ENCODE measurements at regions not wholly inside any gene's neighbourhood (a gene's known extent, or its start where the extent isn't known, plus 50 kb on each side); places are given as distances from the start of the nearest gene placed in this dataset.
"Not testable (repeated sequence)": the region's sequence is repeated elsewhere in the genome, so short reads cannot be mapped to it uniquely, and the experiment has no call there.

- POLR2A ChIA-PET; H4K20me1 ChIP-seq (ENCODE audit: insufficient read depth); CTCF ChIA-PET; H3K9ac ChIP-seq; H2AFZ ChIP-seq (ENCODE audit: low read depth); DNase-seq; H3K9me3 ChIP-seq; H3K4me2 ChIP-seq; H3F3A ChIP-seq (replicated peaks; ENCODE audit: insufficient read depth); H3K79me2 ChIP-seq (ENCODE audit: insufficient read depth); H3K9me2 ChIP-seq; H3K27me3 ChIP-seq (ENCODE audit: insufficient read depth); H3K27ac ChIP-seq (ENCODE audit: low read depth in 2 of 2, low read length in 1 of 2); H3K4me3 ChIP-seq (ENCODE audit: low read depth in 2 of 2, low read length in 1 of 2); H3K36me3 ChIP-seq (replicated peaks in 1 of 2; ENCODE audit: control insufficient read depth in 1 of 2, insufficient read depth in 2 of 2, low read length in 1 of 2); H3K4me1 ChIP-seq (ENCODE audit: control insufficient read depth in 1 of 2, insufficient read depth in 2 of 2, low read depth in 1 of 2, low read length in 1 of 2): not testable (repeated sequence)
- 100% methylated on average over 3 of the region's 10 CpGs for WGBS (ENCODE audit: low lambda C conversion rate)
Observed at GRCh38 chr1:842799-843198, 80.9 kb upstream of the SAMD11 start.

- H3K9ac ChIP-seq; H3K79me2 ChIP-seq (ENCODE audit: insufficient read depth); DNase-seq; H3K27me3 ChIP-seq (ENCODE audit: insufficient read depth); H2AFZ ChIP-seq (ENCODE audit: low read depth); CTCF ChIA-PET; H3K36me3 ChIP-seq (replicated peaks in 1 of 2; ENCODE audit: control insufficient read depth in 1 of 2, insufficient read depth in 2 of 2, low read length in 1 of 2); H3K4me2 ChIP-seq; H3K27ac ChIP-seq (ENCODE audit: low read depth in 2 of 2, low read length in 1 of 2); H3K4me1 ChIP-seq (ENCODE audit: control insufficient read depth in 1 of 2, insufficient read depth in 2 of 2, low read depth in 1 of 2, low read length in 1 of 2); H3K9me3 ChIP-seq; H3K4me3 ChIP-seq (ENCODE audit: low read depth in 2 of 2, low read length in 1 of 2); H4K20me1 ChIP-seq (ENCODE audit: insufficient read depth); H3K9me2 ChIP-seq; POLR2A ChIA-PET; H3F3A ChIP-seq (replicated peaks; ENCODE audit: insufficient read depth): not testable (repeated sequence)
- 93% methylated on average over 5 of the region's 5 CpGs for WGBS (ENCODE audit: low lambda C conversion rate)
Observed at GRCh38 chr1:843946-844345, 79.8 kb upstream of the SAMD11 start.

DNA sequence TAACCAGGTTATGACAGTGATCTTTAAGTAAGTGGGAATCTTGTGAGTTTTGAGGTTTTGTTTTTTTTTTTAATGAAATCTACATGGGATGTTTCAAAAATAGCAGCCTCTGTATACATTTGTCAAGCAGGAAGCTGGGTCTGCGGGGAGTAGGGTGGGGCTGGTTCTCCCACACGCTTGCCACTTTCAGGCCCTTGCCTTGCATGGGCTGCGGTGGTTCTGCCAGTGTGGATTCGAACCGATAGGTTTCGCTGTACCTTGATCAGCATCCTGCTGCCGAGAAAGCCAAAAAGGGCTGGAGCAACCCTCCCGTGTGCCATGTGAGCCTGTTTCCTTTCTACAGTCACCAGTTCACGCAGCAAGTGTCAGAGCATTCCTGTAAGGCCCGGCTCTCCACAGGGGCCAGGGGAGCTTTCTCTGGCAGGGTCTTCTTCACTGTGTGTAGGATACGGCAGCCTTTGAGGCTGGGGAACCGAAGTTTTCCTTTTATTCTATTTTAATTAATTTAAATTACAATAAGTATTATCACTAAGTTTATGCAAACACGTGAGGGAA, 79.2 kb upstream of the SAMD11 start:
- Histone ChIP-seq H3K36me3 (replicated peaks in 1 of 2; ENCODE audit: control insufficient read depth in 1 of 2, insufficient read depth in 2 of 2, low read length in 1 of 2) (no peaks in the 10 kb centered on the region), H3K4me1 (ENCODE audit: control insufficient read depth in 1 of 2, insufficient read depth in 2 of 2, low read depth in 1 of 2, low read length in 1 of 2) (no peaks in the 10 kb centered on the region; a peak in 1 of 4 replicates), H3K4me2 (no peak overlapping the region), H2AFZ (ENCODE audit: low read depth) (no peak overlapping the region), H4K20me1 (ENCODE audit: insufficient read depth) (no peaks in the 10 kb centered on the region), H3K79me2 (ENCODE audit: insufficient read depth) (no peaks in the 10 kb centered on the region), H3K4me3 (ENCODE audit: low read depth in 2 of 2, low read length in 1 of 2) (no peak overlapping the region), H3K9me2 (no peaks in the 10 kb centered on the region), H3K27me3 (ENCODE audit: insufficient read depth) (no peaks in the 10 kb centered on the region), H3K9ac (no peak overlapping the region), H3K27ac (ENCODE audit: low read depth in 2 of 2, low read length in 1 of 2) (no peak overlapping the region), H3K9me3 (no peaks in the 10 kb centered on the region), H3F3A (replicated peaks; ENCODE audit: insufficient read depth) (no peaks in the 10 kb centered on the region)
- TF ChIP-seq SIN3A (IDR thresholded peaks at IDR 0.05; ENCODE audit: borderline replicate concordance, low read depth, low read length) (no peak), MEF2A (IDR thresholded peaks at IDR 0.05; ENCODE audit: borderline replicate concordance, low read depth) (no peak), TAF1 (IDR thresholded peaks at IDR 0.05; ENCODE audit: borderline replicate concordance, low read depth, low read length) (no peak), TCF12 (IDR thresholded peaks at IDR 0.05) (no peak), RCOR1 (IDR thresholded peaks at IDR 0.05; ENCODE audit: low read length) (no peak)
- TF ChIP-seq, protein P1, sequence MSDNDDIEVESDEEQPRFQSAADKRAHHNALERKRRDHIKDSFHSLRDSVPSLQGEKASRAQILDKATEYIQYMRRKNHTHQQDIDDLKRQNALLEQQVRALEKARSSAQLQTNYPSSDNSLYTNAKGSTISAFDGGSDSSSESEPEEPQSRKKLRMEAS (IDR thresholded peaks at IDR 0.05; ENCODE audit: low read depth): no peak
- DNase-seq: no peak
- 96% methylated on average over 10 of the region's 13 CpGs for WGBS (ENCODE audit: low lambda C conversion rate)
- CTCF ChIA-PET: no interaction called here
- POLR2A ChIA-PET: no interaction called here

DNA sequence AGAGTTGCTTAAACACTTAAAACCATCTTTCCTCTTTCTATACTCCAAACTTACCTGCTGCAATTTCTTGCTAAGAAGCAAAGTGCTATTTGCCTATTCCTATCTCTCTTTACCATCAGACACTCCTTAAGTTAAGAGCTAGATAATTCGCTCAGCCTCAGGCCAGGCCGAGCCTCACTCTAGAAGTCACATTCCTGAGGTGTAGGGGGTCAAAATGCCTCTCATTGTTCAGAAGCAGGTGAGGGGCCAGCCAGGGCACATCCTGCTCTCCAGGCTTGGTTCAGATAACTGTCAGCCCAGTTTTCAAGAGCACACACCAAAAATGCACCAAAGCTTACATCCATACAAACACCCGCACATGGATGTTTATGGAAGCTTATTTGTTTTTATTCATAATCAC, 78.1 kb upstream of the SAMD11 start:
- H3K79me2 ChIP-seq (ENCODE audit: insufficient read depth); H4K20me1 ChIP-seq (ENCODE audit: insufficient read depth); POLR2A ChIA-PET; H3K9me2 ChIP-seq; H3K4me1 ChIP-seq (ENCODE audit: control insufficient read depth in 1 of 2, insufficient read depth in 2 of 2, low read depth in 1 of 2, low read length in 1 of 2); H3K9me3 ChIP-seq; DNase-seq; H3K27ac ChIP-seq (ENCODE audit: low read depth in 2 of 2, low read length in 1 of 2); H3K27me3 ChIP-seq (ENCODE audit: insufficient read depth); H3K9ac ChIP-seq; H3K36me3 ChIP-seq (replicated peaks in 1 of 2; ENCODE audit: control insufficient read depth in 1 of 2, insufficient read depth in 2 of 2, low read length in 1 of 2); H3K4me3 ChIP-seq (ENCODE audit: low read depth in 2 of 2, low read length in 1 of 2); H2AFZ ChIP-seq (ENCODE audit: low read depth); CTCF ChIA-PET; H3F3A ChIP-seq (replicated peaks; ENCODE audit: insufficient read depth); H3K4me2 ChIP-seq: not testable (repeated sequence)
- WGBS (ENCODE audit: low lambda C conversion rate): 95% methylated on average over 2 of the region's 3 CpGs

DNA sequence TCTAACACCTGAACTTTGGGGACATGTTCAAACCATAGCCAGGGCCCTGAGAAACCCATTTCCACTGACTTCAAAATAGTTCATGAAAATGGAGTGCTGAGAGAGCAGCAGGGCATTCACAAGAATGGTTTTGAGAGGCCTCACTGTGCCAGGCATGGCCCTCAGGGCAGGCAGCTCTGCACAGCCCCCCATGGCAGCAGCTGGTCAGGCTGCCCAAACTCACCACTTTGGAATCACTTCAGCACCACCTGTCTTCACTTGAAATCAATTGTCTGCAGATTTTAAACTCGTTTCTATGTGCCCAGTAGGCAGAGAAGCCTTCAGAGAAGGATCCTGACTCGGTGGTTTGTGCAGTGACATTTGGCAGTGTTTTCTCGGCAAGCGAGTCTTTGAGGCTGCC, 73.8 kb upstream of the SAMD11 start:
- H3K9me3 ChIP-seq; POLR2A ChIA-PET; H3K4me2 ChIP-seq; H3K27me3 ChIP-seq (ENCODE audit: insufficient read depth); H3K36me3 ChIP-seq (replicated peaks in 1 of 2; ENCODE audit: control insufficient read depth in 1 of 2, insufficient read depth in 2 of 2, low read length in 1 of 2); H3F3A ChIP-seq (replicated peaks; ENCODE audit: insufficient read depth); H3K9ac ChIP-seq; H4K20me1 ChIP-seq (ENCODE audit: insufficient read depth); H2AFZ ChIP-seq (ENCODE audit: low read depth); H3K27ac ChIP-seq (ENCODE audit: low read depth in 2 of 2, low read length in 1 of 2); H3K9me2 ChIP-seq; H3K79me2 ChIP-seq (ENCODE audit: insufficient read depth); H3K4me3 ChIP-seq (ENCODE audit: low read depth in 2 of 2, low read length in 1 of 2); CTCF ChIA-PET; DNase-seq; H3K4me1 ChIP-seq (ENCODE audit: control insufficient read depth in 1 of 2, insufficient read depth in 2 of 2, low read depth in 1 of 2, low read length in 1 of 2): not testable (repeated sequence)
- 90% methylated on average over 2 of the region's 4 CpGs for WGBS (ENCODE audit: low lambda C conversion rate)

GRCh38 chr1:850318-850717, 73.4 kb upstream of the SAMD11 start:
- H4K20me1 ChIP-seq (ENCODE audit: insufficient read depth); H3K9ac ChIP-seq; H3K4me2 ChIP-seq; H2AFZ ChIP-seq (ENCODE audit: low read depth); H3F3A ChIP-seq (replicated peaks; ENCODE audit: insufficient read depth); H3K4me3 ChIP-seq (ENCODE audit: low read depth in 2 of 2, low read length in 1 of 2); H3K9me3 ChIP-seq; H3K79me2 ChIP-seq (ENCODE audit: insufficient read depth); CTCF ChIA-PET; H3K36me3 ChIP-seq (replicated peaks in 1 of 2; ENCODE audit: control insufficient read depth in 1 of 2, insufficient read depth in 2 of 2, low read length in 1 of 2); H3K27ac ChIP-seq (ENCODE audit: low read depth in 2 of 2, low read length in 1 of 2); H3K27me3 ChIP-seq (ENCODE audit: insufficient read depth); DNase-seq; H3K4me1 ChIP-seq (ENCODE audit: control insufficient read depth in 1 of 2, insufficient read depth in 2 of 2, low read depth in 1 of 2, low read length in 1 of 2); H3K9me2 ChIP-seq; POLR2A ChIA-PET: not testable (repeated sequence)
- 100% methylated on average over 1 of the region's 4 CpGs for WGBS (ENCODE audit: low lambda C conversion rate)

Measured in SK-N-SH (cell line).